Trophoblast cell (in vitro differentiated cells and primary cell): ENCODE measurements at regions not wholly inside any gene's neighbourhood (a gene's known extent, or its start where the extent isn't known, plus 50 kb on each side); places are given as distances from the start of the nearest gene placed in this dataset.

Source experiments
- DNase-seq, 2 donors: peaks; one replicate each; pipeline ENCODE4 v3.0.0-alpha.2; 2016
- H2AFZ ChIP-seq: 2 replicates; pipeline ENCODE4 v1.6.1; 2013; ENCODE audit warnings: low read length, moderate library complexity, mild to moderate bottlenecking; ENCODE audit not compliant: insufficient read depth, poor library complexity
- H2AK5ac ChIP-seq: 2 replicates; pipeline ENCODE4 v1.6.1; 2013; ENCODE audit warnings: mild to moderate bottlenecking, low read length
- H2BK120ac ChIP-seq: 2 replicates; pipeline ENCODE4 v1.6.1; 2013; ENCODE audit warnings: low read length, mild to moderate bottlenecking, moderate library complexity; ENCODE audit not compliant: insufficient read depth, poor library complexity
- H2BK12ac ChIP-seq: 2 replicates; pipeline ENCODE4 v1.6.1; 2013; ENCODE audit warnings: mild to moderate bottlenecking, low read length, moderate library complexity
- H2BK5ac ChIP-seq: 2 replicates; pipeline ENCODE4 v1.6.1; 2013; ENCODE audit warnings: low read length, low read depth, moderate library complexity, mild to moderate bottlenecking; ENCODE audit not compliant: poor library complexity
- H3K14ac ChIP-seq: 2 replicates; pipeline ENCODE4 v1.6.1; 2013; ENCODE audit warnings: mild to moderate bottlenecking, low read length
- H3K18ac ChIP-seq: 2 replicates; pipeline ENCODE4 v1.6.1; 2013; ENCODE audit warnings: mild to moderate bottlenecking, low read length
- H3K23ac ChIP-seq: 2 replicates; pipeline ENCODE4 v1.6.1; 2013; ENCODE audit warnings: low read length
- H3K27ac ChIP-seq: 2 replicates; pipeline ENCODE4 v1.5.1; 2013; ENCODE audit warnings: low read depth, mild to moderate bottlenecking, inconsistent platforms, low read length, moderate library complexity
- H3K27me3 ChIP-seq: 2 replicates; pipeline ENCODE4 v1.6.1; 2013; ENCODE audit warnings: inconsistent platforms, mild to moderate bottlenecking, low read length, moderate library complexity; ENCODE audit not compliant: insufficient read depth
- H3K36me3 ChIP-seq, 2 experiments: 1 replicate in 1 of 2; 2 replicates in 1 of 2; pipeline ENCODE4 v1.6.1; 2013; ENCODE audit warnings: low read length in 2 of 2, mild to moderate bottlenecking in 2 of 2, moderate library complexity in 1 of 2; ENCODE audit not compliant: insufficient read depth in 2 of 2, control insufficient read depth in 1 of 2
- H3K4ac ChIP-seq: 2 replicates; pipeline ENCODE4 v1.6.1; 2013; ENCODE audit warnings: low read depth, mild to moderate bottlenecking, low read length, moderate library complexity
- H3K4me1 ChIP-seq, 2 experiments: 1 replicate in 1 of 2; 2 replicates in 1 of 2; pipeline ENCODE4 v1.6.1; 2013; ENCODE audit warnings: low read length in 2 of 2, mild to moderate bottlenecking in 2 of 2, moderate library complexity in 1 of 2; ENCODE audit not compliant: insufficient read depth in 2 of 2, control insufficient read depth in 1 of 2
- H3K4me2 ChIP-seq: 2 replicates; pipeline ENCODE4 v1.6.1; 2013; ENCODE audit warnings: inconsistent platforms, mild to moderate bottlenecking, low read length, moderate library complexity
- H3K4me3 ChIP-seq: 2 replicates; pipeline ENCODE4 v1.5.1; 2013; ENCODE audit warnings: mild to moderate bottlenecking, low read depth, low read length, inconsistent platforms
- H3K79me1 ChIP-seq: one replicate; pipeline ENCODE4 v1.6.1; 2013; ENCODE audit warnings: low read length
- H3K79me2 ChIP-seq: 2 replicates; pipeline ENCODE4 v1.6.1; 2013; ENCODE audit warnings: low read length, mild to moderate bottlenecking; ENCODE audit not compliant: control insufficient read depth, insufficient read depth, poor library complexity
- H3K9ac ChIP-seq: 2 replicates; pipeline ENCODE4 v1.6.1; 2013; ENCODE audit warnings: mild to moderate bottlenecking, low read length
- H3K9me3 ChIP-seq: 2 replicates; pipeline ENCODE4 v1.6.1; 2013; ENCODE audit warnings: low read depth, mild to moderate bottlenecking, control low read depth, inconsistent platforms, low read length; ENCODE audit not compliant: insufficient read depth
- H4K12ac ChIP-seq: 2 replicates; pipeline ENCODE4 v1.6.1; 2013; ENCODE audit warnings: low read depth, mild to moderate bottlenecking, low read length, moderate library complexity
- H4K8ac ChIP-seq: 2 replicates; pipeline ENCODE4 v1.6.1; 2013; ENCODE audit warnings: low read depth, mild to moderate bottlenecking, low read length, moderate library complexity
- H4K91ac ChIP-seq: one replicate; pipeline ENCODE4 v1.6.1; 2013; ENCODE audit warnings: low read depth, mild to moderate bottlenecking, low read length, moderate library complexity
- WGBS: extraction: QIAGEN DNeasy Blood & Tissue Kit; methylation state at CpG from one replicate; pipeline ENCODE4 v1.1.7; 2013; ENCODE audit warnings: missing lambda C conversion rate; ENCODE audit not compliant: insufficient read length, insufficient coverage; ENCODE audit errors: extremely low coverage; 5-methylcytosine and 5-hydroxymethylcytosine counted together

DNA sequence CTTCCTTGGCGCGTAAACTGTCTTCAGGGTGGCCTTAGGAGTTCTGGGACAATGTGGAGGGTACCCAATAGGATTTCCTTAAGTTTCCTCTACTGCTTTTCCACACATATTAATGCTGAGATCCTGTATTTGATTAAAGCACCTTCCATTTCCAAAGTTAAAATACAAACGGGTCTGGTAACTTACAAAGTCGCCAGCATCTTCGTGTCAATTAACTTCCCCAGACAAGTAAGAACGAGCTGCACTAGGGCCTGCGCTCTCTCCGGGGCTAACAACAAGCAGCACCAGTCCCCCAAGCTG lies 130.9 kb downstream of the NDUFA12 start:
- peak overlapping the region; percentile 88 for H2AFZ ChIP-seq
- no peaks in the 10 kb centered on the region for H3K36me3 ChIP-seq
- peaks cover 5 to 6% of the 10 kb centered on the region in 2 experiments for H3K4me1 ChIP-seq
- H4K91ac ChIP-seq: peak overlapping the region; percentile 97
- H3K27me3 ChIP-seq: no peaks in the 10 kb centered on the region
- H4K8ac ChIP-seq: peak overlapping the region; percentile 25
- peak overlapping the region; percentile 96 for H2BK120ac ChIP-seq
- peaks cover 13% of the 10 kb centered on the region for H3K79me1 ChIP-seq
- peaks cover 2% of the 10 kb centered on the region for H3K79me2 ChIP-seq
- H2AK5ac ChIP-seq: no peak overlapping the region
- H3K9me3 ChIP-seq: no peaks in the 10 kb centered on the region
- DNase-seq: no peak
- peak overlapping the region; percentile 67 for H2BK12ac ChIP-seq
- peak overlapping the region; percentile 83 for H3K27ac ChIP-seq
- no peak overlapping the region for H3K23ac ChIP-seq
- peak overlapping the region; percentile 69 for H2BK5ac ChIP-seq
- H3K18ac ChIP-seq: peak overlapping the region; percentile 95
- peak overlapping the region; percentile 24 for H3K14ac ChIP-seq
- peak overlapping the region; percentile 78 for H3K4me2 ChIP-seq
- peak overlapping the region; percentile 77 for H4K12ac ChIP-seq
- peak overlapping the region; percentile 73 for H3K4ac ChIP-seq
- WGBS: no CpG with 5 or more reads among the region's 8 CpGs
- peak overlapping the region; percentile 73 for H3K4me3 ChIP-seq
- H3K9ac ChIP-seq: no peak overlapping the region

DNA sequence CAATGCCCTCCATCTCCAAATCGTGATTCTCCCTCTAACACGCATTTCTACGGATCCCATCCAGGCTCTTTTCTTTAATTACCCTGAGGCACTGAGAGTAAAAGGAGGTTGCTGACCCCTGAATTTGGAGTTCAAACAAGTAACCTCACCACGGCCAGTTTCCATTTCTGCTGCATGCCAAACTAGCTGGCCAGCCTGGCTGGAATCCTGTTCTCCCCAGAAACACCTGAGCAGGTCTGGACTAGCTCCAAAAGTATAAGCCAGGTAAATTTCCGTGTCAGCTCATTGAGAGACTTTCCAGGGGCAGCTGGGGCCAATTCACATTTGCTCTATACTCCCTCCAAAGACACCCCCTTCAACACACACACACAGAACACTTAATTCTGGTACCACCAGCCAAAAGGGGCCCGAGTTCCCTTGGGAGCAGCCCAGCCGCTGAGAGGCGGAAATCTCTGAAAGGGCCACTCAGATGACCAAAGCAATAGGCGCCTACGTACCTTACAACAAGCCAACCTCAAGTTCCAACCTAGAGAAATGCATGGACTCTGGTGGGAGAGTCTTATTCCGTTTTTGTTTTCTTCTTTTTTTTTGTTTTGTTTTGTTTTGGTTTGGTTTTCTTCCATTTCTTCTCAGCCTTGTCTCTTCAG lies 131.4 kb downstream of the NDUFA12 start:
- no CpG with 5 or more reads among the region's 11 CpGs for WGBS
- H2BK12ac ChIP-seq: no peak overlapping the region
- peak overlapping the region; percentile 83 for H3K27ac ChIP-seq
- no peak overlapping the region for H3K14ac ChIP-seq
- peak overlapping the region; percentile 78 for H3K4me2 ChIP-seq
- H3K4me3 ChIP-seq: no peak overlapping the region
- H3K4me1 ChIP-seq: peaks cover 5 to 7% of the 10 kb centered on the region in 2 experiments
- no peaks in the 10 kb centered on the region for H3K9me3 ChIP-seq
- peak overlapping the region; percentile 69 for H2BK5ac ChIP-seq
- no peak overlapping the region for H3K18ac ChIP-seq
- H3K23ac ChIP-seq: no peak overlapping the region
- peak overlapping the region; percentile 97 for H4K91ac ChIP-seq
- H2BK120ac ChIP-seq: peak overlapping the region; percentile 69
- no peak overlapping the region for H4K12ac ChIP-seq
- no peak for DNase-seq
- H2AK5ac ChIP-seq: no peak overlapping the region
- no peaks in the 10 kb centered on the region for H3K27me3 ChIP-seq
- H3K4ac ChIP-seq: no peak overlapping the region
- no peak overlapping the region for H2AFZ ChIP-seq
- H3K79me1 ChIP-seq: peaks cover 13% of the 10 kb centered on the region
- H3K9ac ChIP-seq: no peak overlapping the region
- H3K79me2 ChIP-seq: peaks cover 3% of the 10 kb centered on the region
- H3K36me3 ChIP-seq: no peaks in the 10 kb centered on the region
- no peak overlapping the region for H4K8ac ChIP-seq

DNA sequence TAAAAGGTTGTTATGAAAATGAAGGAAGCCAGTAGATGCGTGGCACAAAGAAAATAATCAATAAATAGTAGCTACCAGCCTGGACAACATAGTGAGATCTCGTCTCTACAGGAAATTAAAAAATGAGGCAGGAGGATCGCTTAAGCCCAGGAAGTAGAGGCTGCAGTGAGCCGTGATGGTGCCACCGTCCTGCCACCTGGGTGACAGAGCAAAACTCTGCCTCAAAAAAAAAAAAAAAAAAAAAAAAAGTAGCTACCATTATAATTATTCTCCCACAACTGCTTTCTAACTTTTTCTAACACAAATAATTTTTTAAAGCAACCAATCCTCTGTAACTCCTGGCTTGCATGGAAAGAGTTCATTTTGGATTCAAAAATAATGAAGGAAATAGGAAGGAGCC lies 133.0 kb downstream of the NDUFA12 start:
- Histone ChIP-seq H3K36me3 (no peaks in the 10 kb centered on the region), H3K4me3 (no peak overlapping the region), H4K8ac (no peak overlapping the region), H4K91ac (no peak overlapping the region), H2AK5ac (no peak overlapping the region), H3K27me3 (no peaks in the 10 kb centered on the region), H3K79me2 (peaks cover 8% of the 10 kb centered on the region), H3K14ac (no peak overlapping the region), H3K79me1 (peaks cover 13% of the 10 kb centered on the region), H4K12ac (no peak overlapping the region), H3K4ac (no peak overlapping the region), H2BK5ac (no peak overlapping the region), H3K18ac (no peak overlapping the region), H2BK120ac (no peak overlapping the region), H3K4me2 (no peak overlapping the region), H2BK12ac (no peak overlapping the region), H3K4me1 (peaks cover 10 to 11% of the 10 kb centered on the region in 2 experiments), H3K9ac (no peak overlapping the region), H3K23ac (no peak overlapping the region), H3K9me3 (no peaks in the 10 kb centered on the region), H3K27ac (no peak overlapping the region), H2AFZ (no peak overlapping the region)
- no peak for DNase-seq
- no CpG with 5 or more reads among the region's 5 CpGs for WGBS

DNA sequence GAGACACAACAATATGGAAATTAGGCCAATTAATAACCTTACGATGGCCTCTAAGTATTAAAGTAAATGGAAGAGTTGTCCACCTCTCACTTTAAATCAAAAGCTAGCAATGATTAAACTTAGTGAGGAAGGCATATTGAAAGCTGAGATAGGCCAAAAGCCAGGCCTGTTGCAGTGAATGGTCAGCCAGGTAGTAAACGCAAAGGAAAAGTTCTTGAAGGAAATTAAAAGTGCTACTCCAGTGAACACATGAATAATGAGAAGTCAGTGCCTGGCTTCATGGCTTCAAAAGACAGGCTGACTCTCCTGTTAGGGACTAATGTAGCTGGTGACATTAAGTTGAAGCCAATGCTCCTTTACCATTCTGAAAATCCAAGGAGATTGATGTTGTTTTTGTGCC lies 135.3 kb downstream of the NDUFA12 start:
- Histone ChIP-seq H3K4me2 (no peak overlapping the region), H3K4ac (no peak overlapping the region), H3K18ac (no peak overlapping the region), H2BK12ac (no peak overlapping the region), H4K91ac (no peak overlapping the region), H2AFZ (no peak overlapping the region), H3K4me3 (no peak overlapping the region), H3K4me1 (peaks cover 7 to 11% of the 10 kb centered on the region in 2 experiments), H3K9me3 (no peaks in the 10 kb centered on the region), H2AK5ac (no peak overlapping the region), H3K27ac (no peak overlapping the region), H3K14ac (no peak overlapping the region), H2BK5ac (no peak overlapping the region), H4K8ac (no peak overlapping the region), H3K79me1 (peaks cover 7% of the 10 kb centered on the region), H3K79me2 (peaks cover 5% of the 10 kb centered on the region), H3K23ac (no peak overlapping the region), H3K36me3 (no peaks in the 10 kb centered on the region), H3K27me3 (no peaks in the 10 kb centered on the region), H2BK120ac (no peak overlapping the region), H3K9ac (no peak overlapping the region), H4K12ac (no peak overlapping the region)
- no CpG with 5 or more reads among the region's 2 CpGs for WGBS
- DNase-seq: no peak
